BJ (cell line): ENCODE measurements at regions not wholly inside any gene's neighbourhood (a gene's known extent, or its start where the extent isn't known, plus 50 kb on each side); places are given as distances from the start of the nearest gene placed in this dataset.

Experiments
- CTCF ChIA-PET: fragments of 350-600 bp; formaldehyde crosslinking; extraction: SDS; loops from one replicate; lab custom pipeline; 2021; ENCODE audit warnings: antibody characterized with exemption, inconsistent platforms; lab: Yijun Ruan, JAX
- POLR2A ChIA-PET: fragments of 300-600 bp; sonication (Branson Sonifier 250); formaldehyde crosslinking; extraction: SDS; loops from one replicate; lab custom pipeline; 2021; ENCODE audit warnings: antibody characterized with exemption; lab: Charles Lee
- DNase-seq: peaks from one replicate; pipeline ENCODE4 v3.0.0-alpha.2; 2011; ENCODE audit warnings: low read depth
- H3K27me3 ChIP-seq: 2 replicates; pipeline ENCODE4 v1.6.0; 2011; ENCODE audit warnings: low read length; ENCODE audit not compliant: control insufficient read depth, insufficient read depth
- H3K36me3 ChIP-seq: 2 replicates; pipeline ENCODE4 v1.5.1; 2011; ENCODE audit warnings: low read length; ENCODE audit not compliant: control insufficient read depth, insufficient read depth
- H3K4me3 ChIP-seq: 2 replicates; pipeline ENCODE4 v1.5.1; 2011; ENCODE audit warnings: low read depth, mild to moderate bottlenecking, control low read depth, low read length
- TF ChIP-seq, protein P1 (sequence below): IDR thresholded peaks from 2 replicates; pipeline ENCODE4 v1.5.1; 2011; ENCODE audit warnings: low read depth, mild to moderate bottlenecking, control low read depth, inconsistent platforms, low read length, moderate library complexity; ENCODE audit not compliant: insufficient read depth

DNA sequence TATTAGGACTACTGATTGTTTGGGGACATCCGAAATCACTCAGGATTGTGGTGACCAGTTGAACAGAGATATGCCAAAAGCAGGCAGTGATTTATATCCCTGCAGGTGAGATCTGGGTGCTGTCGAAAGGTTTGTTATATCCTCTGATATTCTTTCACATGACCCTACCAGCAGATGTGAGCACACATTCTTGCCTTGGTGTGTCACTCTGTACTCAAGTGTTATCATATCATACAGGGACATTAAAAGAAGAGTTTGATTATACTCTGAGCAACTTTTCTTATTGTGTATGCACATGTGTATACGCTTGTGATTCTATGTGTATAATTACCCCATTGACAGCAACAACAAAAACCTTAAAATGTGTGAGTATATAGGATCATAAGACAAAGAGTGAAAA is 381.2 kb upstream of the IGFBP7 start:
- Histone ChIP-seq H3K36me3 (no peaks in the 10 kb centered on the region), H3K27me3 (no peaks in the 10 kb centered on the region), H3K4me3 (no peak overlapping the region)
- TF ChIP-seq, protein P1, sequence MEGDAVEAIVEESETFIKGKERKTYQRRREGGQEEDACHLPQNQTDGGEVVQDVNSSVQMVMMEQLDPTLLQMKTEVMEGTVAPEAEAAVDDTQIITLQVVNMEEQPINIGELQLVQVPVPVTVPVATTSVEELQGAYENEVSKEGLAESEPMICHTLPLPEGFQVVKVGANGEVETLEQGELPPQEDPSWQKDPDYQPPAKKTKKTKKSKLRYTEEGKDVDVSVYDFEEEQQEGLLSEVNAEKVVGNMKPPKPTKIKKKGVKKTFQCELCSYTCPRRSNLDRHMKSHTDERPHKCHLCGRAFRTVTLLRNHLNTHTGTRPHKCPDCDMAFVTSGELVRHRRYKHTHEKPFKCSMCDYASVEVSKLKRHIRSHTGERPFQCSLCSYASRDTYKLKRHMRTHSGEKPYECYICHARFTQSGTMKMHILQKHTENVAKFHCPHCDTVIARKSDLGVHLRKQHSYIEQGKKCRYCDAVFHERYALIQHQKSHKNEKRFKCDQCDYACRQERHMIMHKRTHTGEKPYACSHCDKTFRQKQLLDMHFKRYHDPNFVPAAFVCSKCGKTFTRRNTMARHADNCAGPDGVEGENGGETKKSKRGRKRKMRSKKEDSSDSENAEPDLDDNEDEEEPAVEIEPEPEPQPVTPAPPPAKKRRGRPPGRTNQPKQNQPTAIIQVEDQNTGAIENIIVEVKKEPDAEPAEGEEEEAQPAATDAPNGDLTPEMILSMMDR, result no peak
- DNase-seq, result no peak
- ChIA-PET POLR2A (no interaction called here), CTCF (no interaction called here)

DNA sequence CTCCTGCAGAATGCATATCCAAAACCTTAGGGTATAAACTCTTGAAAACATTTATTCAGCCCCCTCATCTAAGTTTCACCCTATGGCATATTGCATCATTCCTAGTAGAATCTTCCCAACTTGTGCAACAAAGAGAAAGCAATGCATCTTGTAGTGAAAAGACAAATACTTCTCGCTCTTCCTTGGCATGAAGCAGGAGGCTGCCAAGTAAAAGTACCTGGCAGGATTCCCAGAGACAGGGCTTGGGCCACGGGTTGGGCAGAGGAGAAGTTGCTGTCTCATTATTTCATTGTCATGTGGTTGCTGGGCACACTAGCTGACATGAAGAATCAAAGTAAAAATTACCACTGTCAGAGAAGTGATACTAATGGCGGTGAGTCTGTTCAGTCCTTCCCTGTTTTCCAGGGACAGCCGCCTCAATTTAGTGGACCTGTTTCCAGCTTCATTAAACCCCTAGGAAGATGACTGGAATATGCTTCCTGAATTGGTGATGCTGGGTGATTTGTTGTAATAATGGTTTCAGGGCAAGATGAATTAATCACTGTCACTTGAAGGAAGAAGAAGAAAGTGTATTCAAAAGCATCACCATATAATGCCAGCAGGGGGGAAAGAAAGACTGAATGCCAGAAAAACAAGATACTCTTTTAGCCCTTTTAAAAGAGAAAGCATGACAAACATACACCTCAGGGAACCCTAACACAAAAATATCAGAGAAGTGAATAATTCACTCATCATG is 380.5 kb upstream of the IGFBP7 start:
- ChIA-PET POLR2A (no interaction called here), CTCF (no interaction called here)
- Histone ChIP-seq H3K27me3 (no peaks in the 10 kb centered on the region), H3K36me3 (no peaks in the 10 kb centered on the region), H3K4me3 (no peak overlapping the region)
- DNase-seq, result no peak
- TF ChIP-seq, protein P1, result no peak

DNA sequence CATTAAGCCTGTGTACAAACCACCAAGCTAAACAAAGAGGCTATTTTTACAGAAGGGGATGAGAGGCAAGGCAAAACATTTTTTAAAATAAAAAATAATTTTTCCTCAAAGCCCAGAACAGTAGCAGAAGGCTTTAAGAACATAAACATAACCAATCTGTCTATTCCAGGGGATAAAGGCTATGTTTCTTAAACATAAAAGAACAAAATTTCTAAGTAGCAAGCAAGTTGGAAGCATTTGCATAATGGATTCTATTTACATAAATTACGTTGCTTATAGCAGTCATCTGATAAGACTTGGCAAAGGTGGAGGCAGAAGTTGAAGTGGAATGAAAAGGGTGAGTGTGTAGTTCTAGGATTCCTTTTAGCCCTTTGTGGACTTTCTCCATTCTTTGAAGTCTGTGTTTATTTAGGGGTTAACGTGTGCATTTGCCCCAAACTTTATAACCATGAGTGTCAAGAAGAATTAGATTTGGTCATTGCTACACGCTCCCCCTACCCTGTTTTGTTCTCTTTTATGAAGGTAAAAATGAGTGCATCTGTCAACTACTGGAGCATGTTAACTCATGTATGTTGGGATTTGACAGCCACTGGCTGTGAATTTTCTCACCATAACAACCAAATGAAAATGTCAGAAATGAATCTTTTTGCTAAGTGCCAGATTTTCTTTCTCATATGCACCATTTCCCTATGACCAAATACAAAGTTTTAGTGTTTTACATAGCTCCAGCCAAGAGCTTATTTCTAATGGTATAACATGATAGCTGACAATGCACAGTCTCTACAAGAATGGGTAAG is 378.4 kb upstream of the IGFBP7 start:
- no peak for DNase-seq
- no peak overlapping the region for H3K4me3 ChIP-seq
- TF ChIP-seq, protein P1, result no peak
- ChIA-PET POLR2A (no interaction called here), CTCF (no interaction called here)
- H3K36me3 ChIP-seq, result no peaks in the 10 kb centered on the region
- H3K27me3 ChIP-seq, result no peaks in the 10 kb centered on the region

DNA sequence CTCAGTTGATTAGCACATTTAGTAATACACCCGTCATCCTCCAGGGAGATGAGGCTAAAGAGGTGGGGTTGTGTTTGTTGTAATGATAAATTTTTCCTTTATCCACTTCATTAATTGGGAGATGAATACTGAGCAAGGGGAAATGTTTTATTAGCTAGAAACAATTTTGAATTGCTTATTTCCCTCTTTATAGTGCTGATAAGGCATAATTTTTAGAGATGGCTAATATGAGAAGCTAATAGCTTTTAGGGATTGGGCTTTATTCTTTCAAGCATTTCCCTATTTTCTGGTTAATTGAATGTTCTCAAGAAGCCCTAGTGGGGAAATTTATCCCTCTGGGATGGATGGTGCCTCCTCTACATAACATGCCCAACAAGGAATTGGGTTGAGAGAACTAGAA is 365.2 kb upstream of the IGFBP7 start:
- CTCF ChIA-PET, result no interaction called here
- H3K27me3 ChIP-seq, result no peaks in the 10 kb centered on the region
- POLR2A ChIA-PET, result no interaction called here
- no peaks in the 10 kb centered on the region for H3K36me3 ChIP-seq
- no peak overlapping the region for H3K4me3 ChIP-seq
- DNase-seq, result no peak
- TF ChIP-seq, protein P1, result no peak

DNA sequence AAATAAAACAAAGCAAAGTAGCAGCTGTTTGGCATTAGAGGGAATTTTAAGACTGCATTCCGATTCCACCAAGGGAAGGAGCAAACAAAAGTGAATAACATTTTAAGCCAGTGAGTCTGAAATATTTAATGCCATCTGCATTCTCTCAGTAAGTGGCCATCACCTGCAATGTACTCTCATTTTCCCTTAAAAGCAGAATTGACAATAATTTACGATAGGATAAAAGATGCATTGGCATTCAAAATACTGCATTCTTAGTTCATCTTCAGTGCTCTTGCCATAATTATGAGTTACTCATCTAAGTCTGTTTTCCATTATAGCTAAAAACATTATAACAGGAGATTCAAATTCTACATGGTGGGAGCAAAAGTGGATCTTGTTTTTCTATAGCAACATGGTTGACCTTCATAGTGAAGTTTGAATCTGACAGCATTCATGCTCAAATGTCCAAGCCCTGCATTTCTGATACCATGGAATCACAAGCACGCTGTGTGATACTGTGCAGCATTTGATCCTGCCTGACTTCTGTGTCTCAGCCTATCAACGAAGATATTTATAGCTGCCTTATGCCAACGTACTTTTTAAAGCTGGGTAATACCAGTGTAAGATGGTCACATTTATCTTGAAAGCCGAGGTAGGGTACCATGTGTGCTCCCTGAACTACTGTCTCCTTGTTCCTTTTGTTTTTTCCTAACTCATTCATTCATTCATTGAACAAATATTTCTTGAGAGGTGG is 355.3 kb upstream of the IGFBP7 start:
- Histone ChIP-seq H3K4me3 (no peak overlapping the region), H3K36me3 (no peaks in the 10 kb centered on the region), H3K27me3 (no peaks in the 10 kb centered on the region)
- TF ChIP-seq, protein P1, result no peak
- POLR2A ChIA-PET, result no interaction called here
- no peak for DNase-seq
- CTCF ChIA-PET, result interaction anchor here (1.1 kb wide), 1 partner anchor 24 kb away, joined by 3 read pairs; no protein-coding TSS in a partner anchor
